WERI-Rb-1 (cell line): ENCODE measurements at regions not wholly inside any gene's neighbourhood (a gene's known extent, or its start where the extent isn't known, plus 50 kb on each side); places are given as distances from the start of the nearest gene placed in this dataset.
A peak's percentile ranks its signal among the peaks of the same experiment; 100 is the strongest.

ENCODE experiments used
- DNase-seq: peaks from one replicate; pipeline ENCODE4 v3.0.0-alpha.2; 2020
- H3K27ac ChIP-seq: fragments of 250-450 bp; sonication (Bioruptor Pico); 2 replicates; pipeline ENCODE4 v1.5.1; 2020; ENCODE audit warnings: mild to moderate bottlenecking, moderate library complexity
- H3K27me3 ChIP-seq: fragments of 250-450 bp; sonication (Bioruptor Pico); 2 replicates; pipeline ENCODE4 v1.5.1; 2021; ENCODE audit warnings: mild to moderate bottlenecking, low read depth, moderate library complexity; ENCODE audit not compliant: insufficient read depth, severe bottlenecking
- H3K36me3 ChIP-seq: fragments of 250-450 bp; sonication (Bioruptor Pico); 2 replicates; pipeline ENCODE4 v1.5.1; 2020; ENCODE audit warnings: mild to moderate bottlenecking, moderate library complexity
- H3K4me3 ChIP-seq: 2 replicates; pipeline ENCODE4 v1.5.1; 2011; ENCODE audit warnings: low read depth, mild to moderate bottlenecking, control low read depth, low read length
- H3K9me3 ChIP-seq: fragments of 250-450 bp; sonication (Bioruptor Pico); 2 replicates; pipeline ENCODE4 v1.5.1; 2021; ENCODE audit warnings: mild to moderate bottlenecking, moderate library complexity; ENCODE audit not compliant: severe bottlenecking
- CTCF ChIP-seq: IDR thresholded peaks from 2 replicates; pipeline ENCODE4 v1.5.1; 2011; ENCODE audit warnings: low read depth, mild to moderate bottlenecking, control low read depth, inconsistent platforms, low read length

GRCh38 chr13:34421347-34421719 is 520.7 kb upstream of the NBEA start:
- TF ChIP-seq CTCF = 0 out of 2 replicates have a peak, but pooled peaks have one; percentile 6
- no peak for DNase-seq
- no peak overlapping the region for H3K27ac ChIP-seq
- no peak overlapping the region for H3K4me3 ChIP-seq
- no peaks in the 10 kb centered on the region for H3K36me3 ChIP-seq
- no peaks in the 10 kb centered on the region for H3K27me3 ChIP-seq
- no peaks in the 10 kb centered on the region for H3K9me3 ChIP-seq

- no peaks in the 10 kb centered on the region for H3K36me3 ChIP-seq
- no peak overlapping the region for H3K27ac ChIP-seq
- no peaks in the 10 kb centered on the region for H3K27me3 ChIP-seq
- no peak for TF ChIP-seq CTCF
- no peaks in the 10 kb centered on the region for H3K9me3 ChIP-seq
- H3K4me3 ChIP-seq = no peak overlapping the region
- no peak for DNase-seq
These were observed 520.1 kb upstream of the NBEA start for GRCh38 chr13:34421858-34422475.

- H3K27me3 ChIP-seq = no peaks in the 10 kb centered on the region
- no peak for DNase-seq
- H3K27ac ChIP-seq = no peak overlapping the region
- H3K4me3 ChIP-seq = no peak overlapping the region
- H3K9me3 ChIP-seq = no peaks in the 10 kb centered on the region
- no peak for TF ChIP-seq CTCF
- H3K36me3 ChIP-seq = no peaks in the 10 kb centered on the region
These were observed 519.1 kb upstream of the NBEA start for GRCh38 chr13:34422956-34423355.

GRCh38 chr13:34425327-34425949 is 516.6 kb upstream of the NBEA start:
- DNase-seq = no peak
- H3K36me3 ChIP-seq = no peaks in the 10 kb centered on the region
- no peak overlapping the region for H3K27ac ChIP-seq
- no peaks in the 10 kb centered on the region for H3K27me3 ChIP-seq
- TF ChIP-seq CTCF = no peak
- H3K9me3 ChIP-seq = no peaks in the 10 kb centered on the region
- no peak overlapping the region for H3K4me3 ChIP-seq

GRCh38 chr13:34428911-34429310 is 513.2 kb upstream of the NBEA start:
- H3K36me3 ChIP-seq = no peaks in the 10 kb centered on the region
- H3K27ac ChIP-seq = no peak overlapping the region
- TF ChIP-seq CTCF = no peak
- DNase-seq = no peak
- no peak overlapping the region for H3K4me3 ChIP-seq
- H3K9me3 ChIP-seq = no peaks in the 10 kb centered on the region
- H3K27me3 ChIP-seq = no peaks in the 10 kb centered on the region

GRCh38 chr13:34430294-34430693 is 511.8 kb upstream of the NBEA start:
- H3K4me3 ChIP-seq = no peak overlapping the region
- no peak for DNase-seq
- no peak for TF ChIP-seq CTCF
- no peaks in the 10 kb centered on the region for H3K9me3 ChIP-seq
- no peaks in the 10 kb centered on the region for H3K36me3 ChIP-seq
- no peak overlapping the region for H3K27ac ChIP-seq
- no peaks in the 10 kb centered on the region for H3K27me3 ChIP-seq
